GM18867 (cell line): ENCODE measurements at regions not wholly inside any gene's neighbourhood (a gene's known extent, or its start where the extent isn't known, plus 50 kb on each side); places are given as distances from the start of the nearest gene placed in this dataset.
"Not testable (repeated sequence)": the region's sequence is repeated elsewhere in the genome, so short reads cannot be mapped to it uniquely, and the experiment has no call there.

Experiments
- ATAC-seq: cut with Tn5 transposase; IDR thresholded peaks from one replicate; pipeline ENCODE4 v1.9.1; 2021; ENCODE audit warnings: mild to moderate bottlenecking, moderate library complexity; ENCODE audit not compliant: unreplicated experiment

- ATAC-seq, result no peak
Observed at GRCh38 chr2:142827170-142827569, 50.3 kb upstream of the KYNU start.

- no peak for ATAC-seq
Observed at GRCh38 chr2:142825861-142826260, 51.6 kb upstream of the KYNU start.

GRCh38 chr2:142824756-142825155 is 52.7 kb upstream of the KYNU start:
- no peak for ATAC-seq

- no peak for ATAC-seq
Observed at GRCh38 chr2:142822190-142822589, 55.3 kb upstream of the KYNU start.

DNA sequence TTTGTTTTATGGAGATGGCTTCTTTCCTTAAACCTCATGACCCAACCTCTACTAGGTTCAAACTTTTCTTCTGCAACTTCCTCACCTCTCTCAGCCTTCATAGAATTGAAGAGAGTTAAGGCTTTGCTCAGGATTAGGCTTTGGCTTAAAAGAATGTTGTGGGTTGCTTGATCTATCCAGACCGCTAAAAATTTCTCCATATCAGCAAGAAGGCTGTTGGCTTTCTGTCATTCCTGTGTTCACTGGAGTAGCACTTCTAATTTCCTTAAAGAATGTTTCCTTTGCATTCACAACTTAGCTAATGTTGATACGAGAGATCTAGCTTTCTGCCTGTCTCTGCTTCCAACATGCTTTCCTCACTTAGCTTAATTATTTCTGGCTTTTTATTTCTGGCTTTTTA is 58.1 kb upstream of the KYNU start:
- no peak for ATAC-seq

DNA sequence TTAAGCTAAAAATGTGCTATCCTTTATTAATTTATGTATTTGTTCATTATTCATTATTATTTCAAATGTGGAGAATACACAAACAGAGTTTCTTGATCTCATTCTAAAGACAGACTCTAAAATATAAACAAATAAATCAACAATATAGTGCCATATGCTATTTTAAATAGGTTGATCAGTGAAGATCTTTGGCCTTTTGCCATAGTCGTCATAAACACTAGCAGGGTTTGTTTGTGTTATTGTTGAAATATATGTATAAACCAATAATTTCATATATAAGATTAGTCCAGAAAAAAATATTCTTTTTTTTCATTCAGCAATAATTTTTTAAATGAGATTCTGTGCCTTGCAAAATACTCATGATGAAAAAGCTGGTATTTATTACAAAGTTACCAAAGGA is 62.1 kb upstream of the KYNU start:
- ATAC-seq, result no peak

DNA sequence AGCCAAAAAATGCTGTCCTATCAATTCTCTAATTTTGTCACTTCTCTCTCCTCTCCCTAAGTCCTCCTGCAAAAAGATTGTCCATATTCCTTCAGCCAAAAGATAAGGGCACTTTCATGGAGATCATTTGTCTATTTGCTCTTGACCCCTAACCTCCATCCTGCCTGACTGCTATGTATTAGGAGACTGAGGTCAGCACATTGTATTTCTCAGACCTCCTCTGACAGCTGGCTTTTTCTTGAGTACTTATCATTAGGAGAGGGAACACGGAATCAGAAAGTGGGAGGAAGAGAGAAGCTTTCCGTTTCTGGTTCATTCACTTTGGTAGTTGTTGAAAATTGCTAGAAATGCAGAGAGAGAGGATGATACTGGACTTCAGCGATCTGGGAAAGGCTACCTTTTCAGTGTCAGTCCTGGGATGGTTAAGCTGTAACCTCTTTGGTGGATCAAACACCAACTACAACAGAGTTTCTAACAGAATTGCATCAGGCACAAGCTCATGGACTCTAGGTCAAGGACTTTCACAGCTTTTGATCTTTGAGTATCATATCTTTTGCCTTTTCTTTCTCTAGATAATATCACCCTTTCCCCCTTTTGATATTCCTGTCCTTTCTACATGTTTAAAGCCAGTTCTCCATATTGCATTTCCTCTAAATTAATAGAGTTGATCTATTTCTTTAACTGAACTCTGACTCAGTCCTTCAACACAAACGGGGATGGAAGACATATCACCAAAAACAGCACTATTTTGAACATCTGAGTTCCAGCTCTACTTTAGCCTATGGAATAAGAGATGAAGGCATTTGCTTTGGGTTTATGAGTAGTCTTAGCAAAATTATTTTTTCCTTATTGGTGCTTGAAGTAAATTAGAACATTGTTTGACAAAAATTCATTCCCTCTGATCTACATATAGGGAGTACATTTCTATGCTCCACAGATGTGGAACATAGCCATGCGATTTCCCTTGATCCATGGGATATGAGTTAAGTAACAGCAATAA is 63.3 kb upstream of the KYNU start:
- ATAC-seq, result no peak

DNA sequence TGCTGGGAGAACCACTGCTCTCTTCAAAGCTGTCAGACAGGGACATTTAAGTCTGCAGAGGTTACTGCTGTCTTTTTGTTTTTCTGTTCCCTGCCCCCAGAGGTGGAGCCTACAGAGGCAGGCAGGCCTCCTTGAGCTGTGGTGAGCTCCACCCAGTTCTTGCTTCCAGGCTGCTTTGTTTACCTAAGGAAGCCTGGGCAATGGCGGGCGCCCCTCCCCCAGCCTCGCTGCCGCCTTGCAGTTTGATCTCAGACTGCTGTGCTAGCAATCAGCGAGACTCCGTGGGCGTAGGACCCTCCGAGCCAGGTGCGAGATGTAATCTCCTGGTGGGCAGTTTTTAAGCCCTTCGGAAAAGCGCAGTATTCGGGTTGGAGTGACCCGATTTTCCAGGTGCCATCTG is 65.8 kb upstream of the KYNU start:
- not testable (repeated sequence) for ATAC-seq

DNA sequence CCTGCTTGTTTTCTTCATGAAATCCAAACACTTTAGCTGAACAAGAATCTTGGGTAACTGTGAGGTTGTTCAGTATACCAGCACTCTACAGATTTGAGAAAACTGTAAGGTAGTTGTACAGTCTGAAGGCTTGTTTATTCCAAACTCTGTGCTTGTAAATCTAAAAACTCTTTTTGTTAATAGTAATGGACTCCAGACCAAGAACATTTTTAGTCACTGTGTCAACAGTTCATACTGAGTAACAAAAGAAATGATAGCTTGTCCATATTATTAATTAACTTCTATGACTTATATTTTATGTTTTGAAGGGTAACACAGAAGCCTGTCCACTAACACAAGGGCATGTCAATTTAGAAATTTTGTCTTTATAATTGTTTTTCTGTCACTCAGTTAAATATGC is 72.2 kb upstream of the KYNU start:
- no peak for ATAC-seq

DNA sequence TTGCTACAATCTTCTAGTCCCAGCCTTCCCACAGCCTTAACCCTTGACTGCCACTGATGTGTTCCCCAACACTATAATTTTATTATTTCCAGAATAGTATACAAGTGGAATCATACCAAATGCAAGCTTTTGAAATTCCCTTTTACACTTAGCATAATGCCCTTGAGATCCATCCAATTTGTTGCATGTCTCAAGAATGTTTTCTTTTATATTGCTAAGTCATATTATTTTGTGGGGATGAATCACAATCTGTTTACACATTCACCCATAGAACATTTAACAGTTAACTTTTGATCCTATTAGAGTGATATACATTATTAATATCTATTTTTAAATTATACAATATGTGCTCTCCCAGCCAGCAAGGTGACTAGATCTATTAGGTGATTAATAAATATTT is 74.3 kb upstream of the KYNU start:
- ATAC-seq, result no peak

- ATAC-seq, result no peak
Observed at GRCh38 chr2:142796588-142796987, 80.9 kb upstream of the KYNU start.

DNA sequence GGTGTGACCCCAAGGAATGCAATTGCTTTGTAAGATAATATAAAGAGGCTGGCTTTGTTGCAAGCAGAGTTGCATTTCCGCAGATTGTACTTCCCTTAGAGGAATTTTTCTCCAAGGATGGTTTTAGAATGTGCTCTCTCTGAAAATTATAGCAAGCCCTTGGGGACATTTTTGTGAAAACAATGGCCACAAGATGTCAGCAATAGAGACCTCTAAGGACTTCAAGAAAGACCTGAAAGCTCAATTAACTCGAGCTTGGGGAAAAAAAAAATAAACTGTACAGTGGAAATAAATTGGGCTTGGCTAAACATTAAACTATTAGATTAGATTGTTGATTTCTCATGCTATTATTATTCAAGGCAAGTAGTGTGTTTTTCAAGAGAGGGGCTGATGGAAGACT is 81.3 kb upstream of the KYNU start:
- no peak for ATAC-seq

GRCh38 chr2:142794850-142795249 is 82.6 kb upstream of the KYNU start:
- no peak for ATAC-seq

GRCh38 chr2:142792328-142792727 is 85.1 kb upstream of the KYNU start:
- ATAC-seq, result not testable (repeated sequence)

DNA sequence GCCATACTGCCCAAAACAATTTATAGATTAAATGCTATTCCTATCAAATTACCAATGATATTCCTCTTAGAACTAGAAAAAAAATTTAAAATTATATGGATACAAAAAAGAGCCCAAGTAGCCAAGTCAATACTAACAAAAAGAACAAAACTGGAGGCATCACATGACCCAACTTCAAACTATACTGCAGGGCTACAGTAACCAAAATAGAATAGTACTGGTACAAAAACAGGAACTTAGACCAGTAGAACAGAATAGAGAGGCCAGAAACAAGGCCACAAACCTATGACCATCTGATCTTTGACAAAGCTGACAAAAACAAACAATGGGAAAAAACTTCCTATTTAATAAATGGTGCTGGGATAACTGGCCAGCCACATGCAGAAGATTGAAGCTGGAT is 86.1 kb upstream of the KYNU start:
- ATAC-seq, result no peak

DNA sequence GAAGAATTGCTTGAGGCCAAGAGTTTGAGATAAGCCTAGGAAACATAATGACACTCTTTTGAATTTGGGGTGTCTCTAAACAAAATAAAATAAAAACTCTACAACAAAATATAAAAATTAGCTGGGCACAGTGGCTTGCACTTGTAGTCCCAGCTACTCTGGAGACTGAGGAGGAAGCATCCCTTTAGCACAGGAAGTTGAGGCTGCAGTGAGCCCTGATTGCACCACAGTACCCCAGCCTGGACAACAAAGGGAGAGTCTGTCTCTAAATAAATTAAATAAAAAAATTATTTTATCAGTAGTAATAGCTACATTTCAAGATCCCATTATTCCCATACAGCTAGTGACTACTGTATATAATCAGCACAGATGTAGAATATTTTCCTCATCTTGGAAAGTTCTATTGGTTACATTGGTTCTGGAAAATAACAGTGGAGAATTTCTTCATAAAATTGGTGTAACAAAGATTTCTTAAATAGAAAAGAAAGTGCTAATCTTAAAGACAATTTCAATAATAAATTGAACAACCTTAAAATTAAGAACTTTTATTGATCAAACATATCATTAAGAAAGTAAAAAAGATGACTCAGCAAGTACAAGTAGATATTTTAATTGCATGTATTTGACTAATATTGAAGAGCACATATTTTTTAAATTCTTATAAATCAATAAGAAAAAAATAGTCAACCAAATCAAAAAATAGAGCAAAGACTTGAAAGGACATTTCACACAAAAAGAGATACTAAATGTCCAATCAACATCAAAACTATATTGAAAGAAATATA is 90.4 kb upstream of the KYNU start:
- ATAC-seq, result no peak

DNA sequence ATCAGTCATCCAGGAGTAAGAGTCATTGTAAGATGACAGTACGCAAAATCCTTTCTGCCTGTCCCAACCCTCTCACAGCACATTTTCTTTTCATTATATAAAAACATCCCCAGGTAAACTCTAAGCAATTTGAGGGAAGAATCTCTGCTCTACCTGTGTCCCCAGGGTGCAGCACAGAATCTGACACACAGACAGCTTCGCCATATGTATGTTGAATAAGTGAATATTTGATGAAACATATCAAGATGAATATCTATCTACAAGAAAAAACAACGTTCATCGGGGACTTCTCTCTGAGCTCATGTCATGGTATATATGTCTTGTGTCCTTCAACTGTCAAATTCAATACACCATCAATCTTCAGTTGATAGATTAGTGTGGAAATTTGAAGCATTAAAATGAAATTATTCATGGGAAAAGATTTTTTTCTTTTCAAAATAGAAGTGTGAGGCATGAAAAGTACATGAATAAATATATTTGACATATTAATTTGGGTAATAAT is 94.5 kb upstream of the KYNU start:
- no peak for ATAC-seq

DNA sequence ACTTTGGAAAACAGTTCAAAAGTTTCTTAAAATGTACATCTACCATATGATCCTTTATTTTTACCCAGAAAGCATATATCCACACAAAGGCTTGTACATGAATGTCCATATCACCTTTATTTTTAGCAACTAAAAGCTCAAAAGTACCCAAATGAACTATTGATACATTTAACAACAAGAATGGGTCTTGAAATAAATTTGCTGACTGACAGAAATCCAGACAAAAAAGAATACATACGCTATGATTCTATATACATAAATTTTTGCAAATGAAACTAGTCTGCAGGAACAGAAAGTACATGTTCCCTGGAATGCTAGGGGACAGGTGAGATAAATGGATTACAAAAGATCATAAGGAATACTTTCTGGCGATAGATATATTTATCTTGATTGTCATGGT is 96.3 kb upstream of the KYNU start:
- no peak for ATAC-seq

DNA sequence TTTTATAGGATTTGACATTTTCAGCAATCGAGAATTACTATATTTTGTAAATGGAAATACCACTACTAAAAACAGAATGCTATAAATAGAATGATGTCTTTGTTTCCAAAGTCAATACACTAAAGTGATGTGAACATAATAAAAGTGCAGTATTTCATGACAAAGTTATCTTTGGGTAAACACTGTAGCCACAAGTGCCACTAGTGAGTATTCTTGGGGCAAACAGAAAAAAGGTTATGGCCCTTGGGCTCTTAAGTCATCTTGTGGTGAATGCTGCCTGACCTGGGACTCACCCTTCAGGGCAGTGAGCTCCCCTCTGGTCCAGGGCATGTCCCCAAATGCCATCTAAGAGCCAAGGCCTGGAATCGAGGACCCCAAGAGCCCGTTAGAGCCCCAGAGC is 99.2 kb upstream of the KYNU start:
- ATAC-seq, result no peak

DNA sequence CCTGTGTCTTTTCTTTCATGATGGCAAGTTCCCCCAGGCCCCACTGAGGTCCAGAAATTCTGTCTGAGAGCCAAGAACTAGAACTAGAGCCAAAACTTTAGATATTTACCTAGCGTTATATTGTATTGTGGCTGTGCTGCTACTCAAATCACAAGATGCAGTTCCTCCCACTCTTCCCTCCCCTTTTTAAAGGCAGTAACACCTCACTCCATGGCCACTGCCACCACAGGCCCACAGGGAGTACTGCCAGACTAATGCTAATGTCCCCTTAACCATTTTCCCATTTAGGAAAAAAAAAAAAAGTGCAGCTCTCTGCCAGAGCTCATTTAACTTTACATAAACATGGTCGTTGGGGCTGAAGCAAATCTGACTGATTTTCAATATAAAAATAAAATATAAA is 99.7 kb upstream of the KYNU start:
- ATAC-seq, result no peak

DNA sequence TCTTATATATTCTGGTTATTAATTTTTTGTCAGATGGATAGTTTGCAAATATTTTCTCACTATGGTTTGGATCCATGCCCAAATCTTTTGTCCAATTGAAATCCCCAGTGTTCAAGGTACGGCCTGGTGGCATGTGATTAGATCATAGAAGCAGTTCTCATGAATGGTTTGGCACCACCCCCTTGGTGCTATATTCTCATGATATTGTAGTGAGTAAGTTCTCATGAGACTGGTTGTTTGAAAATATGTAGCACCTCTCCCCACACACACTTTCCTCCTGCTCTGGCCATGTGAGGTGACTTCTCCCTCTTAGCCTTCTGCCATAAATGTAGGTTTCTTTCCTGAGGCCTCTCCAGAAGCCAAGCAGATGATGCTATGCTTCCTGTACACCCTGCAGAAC is 107.7 kb upstream of the KYNU start:
- no peak for ATAC-seq

GRCh38 chr2:142767847-142768246 is 109.6 kb upstream of the KYNU start:
- no peak for ATAC-seq
